ENCODE measurements at regions not wholly inside any gene's neighbourhood (a gene's known extent, or its start where the extent isn't known, plus 50 kb on each side); places are given as distances from the start of the nearest gene placed in this dataset.

DNA sequence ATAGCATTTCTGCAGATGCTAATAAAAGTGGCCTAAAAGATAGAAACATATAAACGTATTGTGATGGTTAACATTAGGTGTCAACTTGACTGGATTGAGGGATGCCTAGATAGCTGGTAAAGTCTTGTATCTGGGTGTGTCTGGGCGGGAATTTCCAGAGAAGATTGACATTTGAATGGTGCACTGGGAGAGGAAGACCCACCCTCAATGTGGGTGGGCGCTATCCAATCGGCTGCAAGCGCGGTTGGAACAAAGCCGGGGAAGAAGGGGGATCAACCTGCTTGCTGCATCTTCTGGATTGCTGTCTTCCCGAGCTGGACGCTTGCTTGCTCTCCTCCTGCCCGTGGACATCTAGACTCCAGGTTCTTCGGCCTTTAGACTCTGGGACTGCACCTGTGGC is 114.0 kb upstream of the ZNF644 start:
- TF ChIP-seq CTCF (IDR thresholded peaks at IDR 0.05), result no peak
- peak; percentile 76 for TF ChIP-seq NFYB (CRISPR knock-in tag; conservative IDR thresholded peaks at IDR 0.05; ENCODE audit: low read depth)
- no peak for TF ChIP-seq OVOL2 (CRISPR knock-in tag; IDR thresholded peaks at IDR 0.05; ENCODE audit: borderline replicate concordance)
- no peak for TF ChIP-seq TP53 (CRISPR knock-in tag; IDR thresholded peaks at IDR 0.05)
- TF ChIP-seq NFE2L1 (CRISPR knock-in tag; IDR thresholded peaks at IDR 0.05), result no peak
- TF ChIP-seq, protein P1, sequence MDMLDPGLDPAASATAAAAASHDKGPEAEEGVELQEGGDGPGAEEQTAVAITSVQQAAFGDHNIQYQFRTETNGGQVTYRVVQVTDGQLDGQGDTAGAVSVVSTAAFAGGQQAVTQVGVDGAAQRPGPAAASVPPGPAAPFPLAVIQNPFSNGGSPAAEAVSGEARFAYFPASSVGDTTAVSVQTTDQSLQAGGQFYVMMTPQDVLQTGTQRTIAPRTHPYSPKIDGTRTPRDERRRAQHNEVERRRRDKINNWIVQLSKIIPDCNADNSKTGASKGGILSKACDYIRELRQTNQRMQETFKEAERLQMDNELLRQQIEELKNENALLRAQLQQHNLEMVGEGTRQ (CRISPR knock-in tag; IDR thresholded peaks at IDR 0.05), result no peak
